ENCODE measurements at regions not wholly inside any gene's neighbourhood (a gene's known extent, or its start where the extent isn't known, plus 50 kb on each side); places are given as distances from the start of the nearest gene placed in this dataset.

GRCh38 chr11:109132539-109132938 lies 289.5 kb upstream of the C11orf87 start:
- Histone ChIP-seq H3K36me3 (no peaks in the 10 kb centered on the region), H3K27me3 (no peaks in the 10 kb centered on the region), H3K4me1 (no peaks in the 10 kb centered on the region), H3K9me3 (no peaks in the 10 kb centered on the region), H3K4me3 (no peak overlapping the region), H3K27ac (no peak overlapping the region)
- no peak for TF ChIP-seq POLR2A (IDR thresholded peaks at IDR 0.05)
- TF ChIP-seq CTCF (IDR thresholded peaks at IDR 0.05) = no peak
- TF ChIP-seq EP300 (IDR thresholded peaks at IDR 0.05) = no peak
- no peak for TF ChIP-seq POLR2AphosphoS5 (IDR thresholded peaks at IDR 0.05)
- WGBS, 2 donors (ENCODE audit: low coverage in 1 of 2) = 69 to 74% methylated on average over 3 to 4 of the region's 4 CpGs
- ATAC-seq = no peak

- Histone ChIP-seq H3K9me3 (no peaks in the 10 kb centered on the region), H3K27me3 (no peaks in the 10 kb centered on the region), H3K27ac (no peak overlapping the region), H3K4me3 (no peak overlapping the region), H3K36me3 (no peaks in the 10 kb centered on the region), H3K4me1 (no peaks in the 10 kb centered on the region)
- TF ChIP-seq POLR2AphosphoS5 (IDR thresholded peaks at IDR 0.05) (no peak), CTCF (IDR thresholded peaks at IDR 0.05) (no peak), POLR2A (IDR thresholded peaks at IDR 0.05) (no peak), EP300 (IDR thresholded peaks at IDR 0.05) (no peak)
- no peak for ATAC-seq
- WGBS, 2 donors (ENCODE audit: low coverage in 1 of 2) = 73% methylated on average over 2 to 4 of the region's 4 CpGs
These were observed 288.8 kb upstream of the C11orf87 start for GRCh38 chr11:109133159-109133558.

GRCh38 chr11:109135627-109136026 lies 286.4 kb upstream of the C11orf87 start:
- Histone ChIP-seq H3K27ac (no peak overlapping the region), H3K36me3 (no peaks in the 10 kb centered on the region), H3K4me3 (no peak overlapping the region), H3K4me1 (no peaks in the 10 kb centered on the region), H3K27me3 (no peaks in the 10 kb centered on the region), H3K9me3 (no peaks in the 10 kb centered on the region)
- TF ChIP-seq POLR2A (IDR thresholded peaks at IDR 0.05) = no peak
- no peak for TF ChIP-seq EP300 (IDR thresholded peaks at IDR 0.05)
- TF ChIP-seq CTCF (IDR thresholded peaks at IDR 0.05) = no peak
- no peak for TF ChIP-seq POLR2AphosphoS5 (IDR thresholded peaks at IDR 0.05)
- no peak for ATAC-seq
- 60 to 75% methylated on average over 2 of the region's 2 CpGs for whole genome bisulfite sequencing, 2 donors (ENCODE audit: low coverage in 1 of 2)

GRCh38 chr11:109138196-109138595 lies 283.8 kb upstream of the C11orf87 start:
- no peak overlapping the region for H3K4me3 ChIP-seq
- no peaks in the 10 kb centered on the region for H3K9me3 ChIP-seq
- no peak overlapping the region for H3K27ac ChIP-seq
- H3K4me1 ChIP-seq = no peaks in the 10 kb centered on the region
- no peaks in the 10 kb centered on the region for H3K36me3 ChIP-seq
- no peaks in the 10 kb centered on the region for H3K27me3 ChIP-seq
- no peak for TF ChIP-seq POLR2A (IDR thresholded peaks at IDR 0.05)
- TF ChIP-seq POLR2AphosphoS5 (IDR thresholded peaks at IDR 0.05) = no peak
- TF ChIP-seq CTCF (IDR thresholded peaks at IDR 0.05) = no peak
- no peak for TF ChIP-seq EP300 (IDR thresholded peaks at IDR 0.05)
- no peak for ATAC-seq

GRCh38 chr11:109140426-109140825 lies 281.6 kb upstream of the C11orf87 start:
- Histone ChIP-seq H3K4me1 (no peaks in the 10 kb centered on the region), H3K27ac (no peak overlapping the region), H3K4me3 (no peak overlapping the region), H3K27me3 (no peaks in the 10 kb centered on the region), H3K9me3 (no peaks in the 10 kb centered on the region), H3K36me3 (no peaks in the 10 kb centered on the region)
- no peak for ATAC-seq
- TF ChIP-seq EP300 (IDR thresholded peaks at IDR 0.05) (no peak), POLR2AphosphoS5 (IDR thresholded peaks at IDR 0.05) (no peak)

All from gastroesophageal sphincter (tissue), 4 donors.